Spleen (tissue), 3 donors: ENCODE measurements at regions not wholly inside any gene's neighbourhood (a gene's known extent, or its start where the extent isn't known, plus 50 kb on each side); places are given as distances from the start of the nearest gene placed in this dataset.

Experiments
- POLR2A ChIP-seq, 3 donors: fragments of 450-650 bp; IDR thresholded peaks; one replicate each; pipeline ENCODE4 v1.5.1; 2017; ENCODE audit warnings: antibody characterized with exemption in 3 of 3, mild to moderate bottlenecking in 1 of 3
- POLR2AphosphoS5 ChIP-seq, 3 donors: sonication (generic); formaldehyde crosslinking; IDR thresholded peaks; one replicate each; pipeline ENCODE4 v1.5.1; 2017; ENCODE audit warnings: antibody characterized with exemption in 3 of 3

GRCh38 chr6:81331526-81331925 lies 421.0 kb downstream of the TENT5A start:
- TF ChIP-seq POLR2A (IDR thresholded peaks at IDR 0.05) (no peak), POLR2AphosphoS5 (IDR thresholded peaks at IDR 0.05) (no peak)
